22Rv1 (cell line): ENCODE measurements at regions not wholly inside any gene's neighbourhood (a gene's known extent, or its start where the extent isn't known, plus 50 kb on each side); places are given as distances from the start of the nearest gene placed in this dataset.

Source experiments
- CTCF ChIP-seq: fragments of 450-650 bp; IDR thresholded peaks from 2 replicates; pipeline ENCODE4 v1.5.1; 2017; ENCODE audit warnings: mild to moderate bottlenecking
- ZFX ChIP-seq: fragments of 450-650 bp; IDR thresholded peaks from 2 replicates; pipeline ENCODE4 v1.6.1; 2017; ENCODE audit warnings: antibody characterized with exemption, borderline replicate concordance

- TF ChIP-seq CTCF: no peak
- TF ChIP-seq ZFX: no peak
Measured at GRCh38 chr12:123041811-123042655, 61.6 kb downstream of the ARL6IP4 start.
